Neutrophil (primary cell): ENCODE measurements at regions not wholly inside any gene's neighbourhood (a gene's known extent, or its start where the extent isn't known, plus 50 kb on each side); places are given as distances from the start of the nearest gene placed in this dataset.

Source experiments
- H3K27ac ChIP-seq: fragments of 200-600 bp; sonication (generic); 2 replicates; pipeline ENCODE4 v1.5.1; 2016; ENCODE audit warnings: mild to moderate bottlenecking, moderate library complexity
- H3K27me3 ChIP-seq: fragments of 200-600 bp; sonication (generic); 2 replicates; pipeline ENCODE4 v1.6.0; 2016; ENCODE audit warnings: mild to moderate bottlenecking
- H3K36me3 ChIP-seq: fragments of 200-600 bp; sonication (generic); 2 replicates; pipeline ENCODE4 v1.5.1; 2017
- H3K4me1 ChIP-seq, 2 experiments: fragments of 200-600 bp in 1 of 2; sonication (generic) in 1 of 2; 1 replicate in 1 of 2; 2 replicates in 1 of 2; pipeline versions ENCODE4 v1.5.1 to v1.6.1; 2013 to 2016; ENCODE audit warnings: low read depth in 1 of 2, low read length in 1 of 2, mild to moderate bottlenecking in 1 of 2, moderate library complexity in 1 of 2; ENCODE audit not compliant: control insufficient read depth in 1 of 2, insufficient read depth in 1 of 2
- H3K4me3 ChIP-seq, 2 experiments: fragments of 200-600 bp in 1 of 2; sonication (generic) in 1 of 2; 1 replicate in 1 of 2; 2 replicates in 1 of 2; pipeline ENCODE4 v1.5.1; 2013 to 2016; ENCODE audit warnings: low read depth in 1 of 2, low read length in 1 of 2, mild to moderate bottlenecking in 1 of 2, moderate library complexity in 1 of 2
- H3K9me3 ChIP-seq: fragments of 200-600 bp; sonication (generic); 2 replicates; pipeline ENCODE4 v1.5.1; 2016
- TF ChIP-seq, protein P1 (sequence below): fragments of 200-600 bp; sonication (generic); IDR thresholded peaks from 2 replicates; pipeline ENCODE4 v1.5.1; 2016; ENCODE audit warnings: antibody characterized with exemption

DNA sequence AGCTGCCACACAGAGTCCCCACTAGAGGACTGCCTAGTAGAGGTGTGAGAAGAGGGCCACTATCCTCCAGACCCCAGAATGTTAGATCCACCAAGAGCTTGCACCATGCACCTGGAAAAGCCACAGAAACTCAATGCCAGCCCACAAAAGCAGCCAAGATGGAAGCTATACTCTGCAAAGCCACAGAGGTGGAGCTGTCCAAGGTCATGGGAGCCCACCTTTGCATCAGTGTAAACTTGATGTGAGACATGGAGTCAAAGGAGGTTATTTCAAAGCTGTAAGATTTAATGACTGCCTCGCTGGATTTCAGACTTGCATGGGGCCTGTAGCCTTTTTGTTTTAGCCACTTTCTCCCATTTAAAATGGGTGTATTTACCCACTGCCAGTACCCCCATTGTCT is 1030.1 kb upstream of the GRIA3 start:
- Histone ChIP-seq H3K4me1 (no peaks in the 10 kb centered on the region), H3K27me3 (no peaks in the 10 kb centered on the region), H3K36me3 (no peaks in the 10 kb centered on the region), H3K27ac (no peak overlapping the region), H3K4me3 (no peak overlapping the region), H3K9me3 (no peaks in the 10 kb centered on the region)
- TF ChIP-seq, protein P1, sequence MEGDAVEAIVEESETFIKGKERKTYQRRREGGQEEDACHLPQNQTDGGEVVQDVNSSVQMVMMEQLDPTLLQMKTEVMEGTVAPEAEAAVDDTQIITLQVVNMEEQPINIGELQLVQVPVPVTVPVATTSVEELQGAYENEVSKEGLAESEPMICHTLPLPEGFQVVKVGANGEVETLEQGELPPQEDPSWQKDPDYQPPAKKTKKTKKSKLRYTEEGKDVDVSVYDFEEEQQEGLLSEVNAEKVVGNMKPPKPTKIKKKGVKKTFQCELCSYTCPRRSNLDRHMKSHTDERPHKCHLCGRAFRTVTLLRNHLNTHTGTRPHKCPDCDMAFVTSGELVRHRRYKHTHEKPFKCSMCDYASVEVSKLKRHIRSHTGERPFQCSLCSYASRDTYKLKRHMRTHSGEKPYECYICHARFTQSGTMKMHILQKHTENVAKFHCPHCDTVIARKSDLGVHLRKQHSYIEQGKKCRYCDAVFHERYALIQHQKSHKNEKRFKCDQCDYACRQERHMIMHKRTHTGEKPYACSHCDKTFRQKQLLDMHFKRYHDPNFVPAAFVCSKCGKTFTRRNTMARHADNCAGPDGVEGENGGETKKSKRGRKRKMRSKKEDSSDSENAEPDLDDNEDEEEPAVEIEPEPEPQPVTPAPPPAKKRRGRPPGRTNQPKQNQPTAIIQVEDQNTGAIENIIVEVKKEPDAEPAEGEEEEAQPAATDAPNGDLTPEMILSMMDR = no peak

DNA sequence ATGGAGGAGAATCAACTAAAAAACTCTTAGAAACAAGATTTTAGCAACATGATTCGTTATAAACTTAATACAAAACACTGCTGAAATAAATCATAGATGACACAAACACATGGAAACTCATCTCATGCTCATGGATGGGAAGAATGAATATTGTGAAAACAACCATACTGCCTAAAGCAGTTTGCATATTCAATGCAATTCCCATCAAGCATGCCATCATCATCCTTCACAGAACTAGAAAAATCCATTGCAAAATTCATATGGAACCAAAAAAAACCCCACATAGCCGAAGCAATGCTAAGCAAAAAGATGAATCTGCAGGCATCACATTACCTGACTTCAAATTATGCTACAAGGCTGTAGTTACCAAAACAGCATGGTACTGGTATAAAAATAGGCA is 1015.8 kb upstream of the GRIA3 start:
- no peak overlapping the region for H3K27ac ChIP-seq
- TF ChIP-seq, protein P1 = no peak
- no peaks in the 10 kb centered on the region for H3K36me3 ChIP-seq
- no peak overlapping the region for H3K4me3 ChIP-seq
- no peaks in the 10 kb centered on the region for H3K27me3 ChIP-seq
- no peaks in the 10 kb centered on the region for H3K9me3 ChIP-seq
- no peaks in the 10 kb centered on the region for H3K4me1 ChIP-seq

DNA sequence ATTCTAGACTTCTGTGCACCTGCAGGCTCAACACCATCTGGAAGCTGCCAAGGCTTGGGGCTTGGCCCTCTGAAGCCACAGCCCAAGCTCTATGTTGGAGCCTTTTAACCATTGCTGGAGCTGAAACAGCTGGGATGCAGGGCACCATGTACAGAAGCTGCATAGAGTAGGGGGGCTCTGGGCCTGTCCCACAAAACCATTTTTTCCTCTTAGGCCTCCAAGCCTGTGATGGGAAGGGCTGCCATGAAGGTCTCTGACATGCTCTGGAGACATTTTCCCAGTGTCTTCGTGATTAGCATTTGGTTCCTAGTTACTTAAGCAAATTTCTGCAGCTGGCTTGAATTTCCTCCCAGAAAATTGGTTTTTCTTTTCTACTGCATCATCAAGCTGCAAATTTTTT is 999.3 kb upstream of the GRIA3 start:
- no peaks in the 10 kb centered on the region for H3K27me3 ChIP-seq
- no peak overlapping the region for H3K4me3 ChIP-seq
- no peaks in the 10 kb centered on the region for H3K36me3 ChIP-seq
- TF ChIP-seq, protein P1 = no peak
- no peaks in the 10 kb centered on the region for H3K4me1 ChIP-seq
- H3K9me3 ChIP-seq = no peaks in the 10 kb centered on the region
- H3K27ac ChIP-seq = no peak overlapping the region

DNA sequence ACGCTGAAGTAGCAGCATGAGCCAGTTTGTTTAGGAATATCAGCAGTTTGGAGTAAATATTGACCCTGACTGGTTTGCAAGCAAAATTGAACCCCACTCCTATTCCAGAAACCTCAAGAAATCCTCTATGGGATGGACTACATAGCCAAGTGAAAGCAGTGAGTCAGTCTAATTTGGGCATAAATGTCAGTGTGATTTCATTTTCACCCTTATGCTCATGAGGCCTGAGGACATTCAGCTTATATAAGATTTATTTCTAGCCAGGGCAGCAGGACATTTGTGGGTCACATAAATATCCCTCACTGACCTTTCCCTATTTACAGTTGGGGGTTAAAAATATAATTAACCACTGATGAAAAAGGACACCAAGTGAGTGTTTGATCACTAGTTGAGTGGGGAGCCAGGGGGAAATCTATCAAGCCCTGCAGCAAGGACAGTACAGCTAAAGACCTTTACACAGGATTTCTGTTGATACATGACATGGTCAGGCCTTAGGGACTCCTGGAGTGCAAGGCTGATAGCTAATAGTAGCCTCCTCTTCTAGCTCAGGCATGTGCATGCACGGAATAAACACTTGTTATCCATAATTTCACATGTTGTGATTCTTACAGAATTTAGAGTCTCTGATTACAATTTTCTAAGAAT is 996.9 kb upstream of the GRIA3 start:
- Histone ChIP-seq H3K36me3 (no peaks in the 10 kb centered on the region), H3K27me3 (no peaks in the 10 kb centered on the region), H3K9me3 (no peaks in the 10 kb centered on the region), H3K4me3 (no peak overlapping the region), H3K4me1 (no peaks in the 10 kb centered on the region), H3K27ac (no peak overlapping the region)
- TF ChIP-seq, protein P1 = no peak

DNA sequence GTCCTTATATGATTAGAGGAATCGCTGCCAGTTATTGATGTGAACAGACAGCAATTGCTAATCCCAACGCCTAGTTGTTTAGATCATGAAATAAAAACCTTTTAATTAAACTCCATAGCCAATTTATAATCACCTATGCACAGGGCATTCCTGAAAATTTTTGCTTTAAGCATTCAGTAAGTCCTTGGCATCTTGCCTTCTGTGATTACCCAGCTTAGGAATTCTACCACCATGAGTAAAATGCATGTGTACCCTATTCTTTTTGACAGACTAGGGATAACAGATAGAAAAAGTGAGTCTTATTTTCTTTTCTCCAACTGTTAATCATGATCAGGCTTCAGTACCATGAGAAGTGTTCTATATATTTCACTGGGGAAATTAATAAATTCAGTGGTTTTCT is 995.3 kb upstream of the GRIA3 start:
- H3K36me3 ChIP-seq = no peaks in the 10 kb centered on the region
- no peaks in the 10 kb centered on the region for H3K4me1 ChIP-seq
- TF ChIP-seq, protein P1 = no peak
- no peak overlapping the region for H3K4me3 ChIP-seq
- no peaks in the 10 kb centered on the region for H3K9me3 ChIP-seq
- no peak overlapping the region for H3K27ac ChIP-seq
- H3K27me3 ChIP-seq = no peaks in the 10 kb centered on the region

DNA sequence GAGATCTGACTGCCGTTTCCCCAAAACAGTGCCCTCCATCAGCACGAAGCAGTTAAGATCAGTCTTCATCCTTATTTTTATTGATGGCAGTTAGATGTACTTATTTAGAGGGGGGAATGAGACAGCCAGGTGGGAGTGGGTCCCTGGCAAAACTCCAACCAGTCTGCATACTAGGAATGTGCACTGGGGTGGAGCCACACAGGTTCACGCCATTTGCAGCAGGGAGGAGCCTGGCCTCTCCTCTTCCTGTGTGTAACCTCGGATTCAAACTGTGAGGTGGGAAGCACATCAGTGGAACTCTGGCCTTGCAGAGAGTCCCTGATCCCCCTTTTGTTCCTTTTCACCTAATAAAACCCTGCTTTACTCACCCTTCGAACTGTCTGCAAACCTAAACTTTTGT is 987.7 kb upstream of the GRIA3 start:
- TF ChIP-seq, protein P1 = no peak
- H3K27ac ChIP-seq = no peak overlapping the region
- no peaks in the 10 kb centered on the region for H3K4me1 ChIP-seq
- H3K27me3 ChIP-seq = no peaks in the 10 kb centered on the region
- H3K9me3 ChIP-seq = no peaks in the 10 kb centered on the region
- H3K4me3 ChIP-seq = no peak overlapping the region
- H3K36me3 ChIP-seq = no peaks in the 10 kb centered on the region
